ENCODE measurements at regions not wholly inside any gene's neighbourhood (a gene's known extent, or its start where the extent isn't known, plus 50 kb on each side); places are given as distances from the start of the nearest gene placed in this dataset.
"Not testable (repeated sequence)": the region's sequence is repeated elsewhere in the genome, so short reads cannot be mapped to it uniquely, and the experiment has no call there.

- intact Hi-C loops (cut with DNase I), result no loop called here
These were observed 2541.1 kb downstream of the PCDH9 start for GRCh38 chr13:64688893-64689677.

GRCh38 chr13:64686536-64686935 is 2543.6 kb downstream of the PCDH9 start:
- H3K36me3 ChIP-seq; H3K9me3 ChIP-seq; H3K4me1 ChIP-seq (replicated peaks); H3K27me3 ChIP-seq (replicated peaks; ENCODE audit: insufficient read depth); intact Hi-C loops (cut with DNase I); H3K4me3 ChIP-seq; H3K27ac ChIP-seq; DNase-seq (ENCODE audit: low spot score): not testable (repeated sequence)
- 70% methylated on average over 4 of the region's 4 CpGs for WGBS

More at GRCh38 chr13:64688893-64689677, 2541.1 kb downstream of the PCDH9 start:
- 67% methylated on average over 4 of the region's 4 CpGs for WGBS
- H3K9me3 ChIP-seq, result no peaks in the 10 kb centered on the region
- DNase-seq (ENCODE audit: low spot score), result no peak
- no peak overlapping the region for H3K4me3 ChIP-seq
- no peak overlapping the region for H3K27ac ChIP-seq
- H3K36me3 ChIP-seq, result no peaks in the 10 kb centered on the region
- TF ChIP-seq POLR2A (IDR thresholded peaks at IDR 0.05), result no peak
- TF ChIP-seq, protein P1, sequence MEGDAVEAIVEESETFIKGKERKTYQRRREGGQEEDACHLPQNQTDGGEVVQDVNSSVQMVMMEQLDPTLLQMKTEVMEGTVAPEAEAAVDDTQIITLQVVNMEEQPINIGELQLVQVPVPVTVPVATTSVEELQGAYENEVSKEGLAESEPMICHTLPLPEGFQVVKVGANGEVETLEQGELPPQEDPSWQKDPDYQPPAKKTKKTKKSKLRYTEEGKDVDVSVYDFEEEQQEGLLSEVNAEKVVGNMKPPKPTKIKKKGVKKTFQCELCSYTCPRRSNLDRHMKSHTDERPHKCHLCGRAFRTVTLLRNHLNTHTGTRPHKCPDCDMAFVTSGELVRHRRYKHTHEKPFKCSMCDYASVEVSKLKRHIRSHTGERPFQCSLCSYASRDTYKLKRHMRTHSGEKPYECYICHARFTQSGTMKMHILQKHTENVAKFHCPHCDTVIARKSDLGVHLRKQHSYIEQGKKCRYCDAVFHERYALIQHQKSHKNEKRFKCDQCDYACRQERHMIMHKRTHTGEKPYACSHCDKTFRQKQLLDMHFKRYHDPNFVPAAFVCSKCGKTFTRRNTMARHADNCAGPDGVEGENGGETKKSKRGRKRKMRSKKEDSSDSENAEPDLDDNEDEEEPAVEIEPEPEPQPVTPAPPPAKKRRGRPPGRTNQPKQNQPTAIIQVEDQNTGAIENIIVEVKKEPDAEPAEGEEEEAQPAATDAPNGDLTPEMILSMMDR (IDR thresholded peaks at IDR 0.05), result no peak
- TF ChIP-seq POLR2AphosphoS5 (IDR thresholded peaks at IDR 0.05), result no peak
- H3K4me1 ChIP-seq (replicated peaks), result no peaks in the 10 kb centered on the region
- H3K27me3 ChIP-seq (replicated peaks; ENCODE audit: insufficient read depth), result no peaks in the 10 kb centered on the region

DNA sequence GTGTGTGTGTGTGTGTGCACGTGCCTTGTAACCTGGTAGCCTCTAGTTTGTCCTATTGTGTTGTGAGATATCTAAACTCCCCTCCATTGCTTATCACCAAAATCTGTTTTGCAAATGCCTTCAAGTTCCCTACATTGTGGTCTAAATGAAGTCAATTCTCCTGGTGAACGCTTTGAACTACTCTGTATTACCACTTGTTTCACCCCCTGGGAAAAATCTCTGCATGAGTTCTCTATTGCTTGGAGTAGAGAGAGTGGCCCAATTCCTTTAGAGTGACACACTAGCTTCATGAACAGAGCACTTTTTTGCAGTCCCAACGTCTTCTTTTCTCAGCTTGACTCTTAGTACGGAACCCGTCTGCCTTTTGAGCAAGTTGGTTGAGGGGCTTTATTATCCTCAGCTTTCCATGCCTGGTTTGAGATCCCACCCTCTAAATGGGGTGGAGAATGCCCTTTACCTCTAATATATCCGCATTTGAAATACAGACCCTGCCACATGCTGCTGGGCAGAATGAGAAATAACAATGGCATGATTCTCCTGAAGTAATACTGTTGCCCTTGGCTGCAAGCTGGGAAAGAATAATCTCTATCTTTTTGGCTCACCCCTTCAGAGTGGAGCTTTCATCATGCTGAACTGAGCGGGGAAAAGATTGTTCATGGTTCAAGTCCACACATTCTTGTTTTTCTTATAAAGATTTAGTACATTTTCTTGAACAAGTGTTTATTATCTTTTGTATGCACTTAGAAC is 2545.3 kb downstream of the PCDH9 start:
- Histone ChIP-seq H3K27me3 (replicated peaks; ENCODE audit: insufficient read depth) (no peaks in the 10 kb centered on the region), H3K4me3 (no peak overlapping the region), H3K36me3 (no peaks in the 10 kb centered on the region), H3K27ac (no peak overlapping the region), H3K4me1 (replicated peaks) (no peaks in the 10 kb centered on the region), H3K9me3 (no peaks in the 10 kb centered on the region)
- DNase-seq (ENCODE audit: low spot score), result no peak
- no peak for TF ChIP-seq POLR2A (IDR thresholded peaks at IDR 0.05)
- TF ChIP-seq, protein P1 (IDR thresholded peaks at IDR 0.05), result no peak
- TF ChIP-seq POLR2AphosphoS5 (IDR thresholded peaks at IDR 0.05), result no peak
- WGBS, result 57% methylated on average over 7 of the region's 7 CpGs
- intact Hi-C loops (cut with DNase I), result no loop called here

DNA sequence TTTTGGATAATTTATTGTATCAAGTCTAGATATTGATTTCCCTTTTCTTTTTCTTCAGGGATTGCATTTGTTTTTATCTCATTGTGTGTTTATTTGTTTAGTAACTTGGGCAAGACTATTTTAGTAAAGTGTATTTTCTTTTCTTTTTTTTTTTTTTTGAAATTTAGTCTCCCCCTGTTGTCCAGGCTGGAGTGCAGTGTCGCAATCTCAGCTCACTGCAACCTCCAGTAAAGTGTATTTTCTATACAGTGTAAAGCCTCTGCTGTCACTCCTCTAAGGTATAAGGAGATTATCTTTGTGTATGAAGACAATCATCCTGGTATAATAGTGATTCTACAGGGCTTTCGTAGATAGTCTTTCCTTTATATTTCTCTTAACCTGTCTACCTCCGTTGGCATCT is 2546.0 kb downstream of the PCDH9 start:
- H3K27ac ChIP-seq, result no peak overlapping the region
- H3K9me3 ChIP-seq, result no peaks in the 10 kb centered on the region
- intact Hi-C loops (cut with DNase I), result no loop called here
- no peak overlapping the region for H3K4me3 ChIP-seq
- H3K4me1 ChIP-seq (replicated peaks), result no peaks in the 10 kb centered on the region
- H3K27me3 ChIP-seq (replicated peaks; ENCODE audit: insufficient read depth), result no peaks in the 10 kb centered on the region
- no peak for DNase-seq (ENCODE audit: low spot score)
- H3K36me3 ChIP-seq, result no peaks in the 10 kb centered on the region
- 63% methylated on average over 3 of the region's 3 CpGs for WGBS
- TF ChIP-seq POLR2AphosphoS5 (IDR thresholded peaks at IDR 0.05) (no peak), POLR2A (IDR thresholded peaks at IDR 0.05) (no peak)
- TF ChIP-seq, protein P1 (IDR thresholded peaks at IDR 0.05), result no peak

GRCh38 chr13:64680739-64681138 is 2549.4 kb downstream of the PCDH9 start:
- Histone ChIP-seq H3K36me3 (no peaks in the 10 kb centered on the region), H3K9me3 (no peaks in the 10 kb centered on the region), H3K4me3 (no peak overlapping the region), H3K27ac (no peak overlapping the region), H3K27me3 (replicated peaks; ENCODE audit: insufficient read depth) (no peaks in the 10 kb centered on the region), H3K4me1 (replicated peaks) (no peaks in the 10 kb centered on the region)
- DNase-seq (ENCODE audit: low spot score), result no peak
- WGBS, result 95% methylated on average over 1 of the region's 1 CpG
- no peak for TF ChIP-seq POLR2A (IDR thresholded peaks at IDR 0.05)
- TF ChIP-seq, protein P1 (IDR thresholded peaks at IDR 0.05), result no peak
- no peak for TF ChIP-seq POLR2AphosphoS5 (IDR thresholded peaks at IDR 0.05)
- intact Hi-C loops (cut with DNase I), result no loop called here

Measured in prostate gland (tissue), 2 donors.